ENCODE measurements at regions not wholly inside any gene's neighbourhood (a gene's known extent, or its start where the extent isn't known, plus 50 kb on each side); places are given as distances from the start of the nearest gene placed in this dataset.

DNA sequence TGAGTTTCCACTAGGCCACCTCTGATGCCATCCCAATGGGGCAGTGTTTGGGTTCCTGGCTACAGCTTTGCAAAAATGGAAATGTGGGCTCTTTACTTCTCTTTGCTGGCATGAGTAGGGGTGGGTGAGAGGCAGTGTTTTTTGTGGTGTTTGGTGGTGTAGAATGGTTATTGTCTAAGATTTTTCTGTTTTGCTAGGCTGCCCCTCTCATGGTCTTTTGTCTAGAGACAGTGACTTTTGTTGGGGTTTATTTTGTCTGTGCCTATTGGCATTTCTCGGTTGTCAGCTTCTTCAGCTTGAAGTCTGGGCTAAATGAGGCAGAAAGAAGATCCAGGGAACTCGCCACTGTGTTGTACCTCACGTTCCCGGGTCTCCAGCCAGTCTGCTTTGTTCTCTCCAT, 112.1 kb downstream of the CENPF start:
- peaks cover 0 to 3% (median 0%) of the 10 kb centered on the region in 3 donors for H3K27me3 ChIP-seq
- H3K9me3 ChIP-seq: no peaks in the 10 kb centered on the region
- H3K4me3 ChIP-seq: no peak overlapping the region
- H3K36me3 ChIP-seq: no peaks in the 10 kb centered on the region
- DNase-seq: no peak
- intact Hi-C loops (cut with DNase I): no loop called here
- WGBS, 2 donors: 87 to 88% methylated on average over 4 of the region's 4 CpGs
- TF ChIP-seq CTCF (IDR thresholded peaks at IDR 0.05) (no peak), EP300 (IDR thresholded peaks at IDR 0.05) (no peak), POLR2A (IDR thresholded peaks at IDR 0.05) (no peak), POLR2AphosphoS5 (IDR thresholded peaks at IDR 0.05) (no peak)
- H3K27ac ChIP-seq: no peak overlapping the region
- H3K4me1 ChIP-seq: no peaks in the 10 kb centered on the region

- H3K27ac ChIP-seq: no peak overlapping the region
- no peak for DNase-seq
- 57 to 63% methylated on average over 7 of the region's 7 CpGs for WGBS, 2 donors
- no peaks in the 10 kb centered on the region for H3K4me1 ChIP-seq
- peaks cover 0 to 3% (median 0%) of the 10 kb centered on the region in 3 donors for H3K27me3 ChIP-seq
- TF ChIP-seq POLR2AphosphoS5 (IDR thresholded peaks at IDR 0.05) (no peak), POLR2A (IDR thresholded peaks at IDR 0.05) (no peak), EP300 (IDR thresholded peaks at IDR 0.05) (no peak), CTCF (IDR thresholded peaks at IDR 0.05) (no peak)
- no peaks in the 10 kb centered on the region for H3K36me3 ChIP-seq
- no peaks in the 10 kb centered on the region for H3K9me3 ChIP-seq
- no peak overlapping the region for H3K4me3 ChIP-seq
- intact Hi-C loops (cut with DNase I): no loop called here
These were observed 114.4 kb downstream of the CENPF start for GRCh38 chr1:214717351-214717750.

DNA sequence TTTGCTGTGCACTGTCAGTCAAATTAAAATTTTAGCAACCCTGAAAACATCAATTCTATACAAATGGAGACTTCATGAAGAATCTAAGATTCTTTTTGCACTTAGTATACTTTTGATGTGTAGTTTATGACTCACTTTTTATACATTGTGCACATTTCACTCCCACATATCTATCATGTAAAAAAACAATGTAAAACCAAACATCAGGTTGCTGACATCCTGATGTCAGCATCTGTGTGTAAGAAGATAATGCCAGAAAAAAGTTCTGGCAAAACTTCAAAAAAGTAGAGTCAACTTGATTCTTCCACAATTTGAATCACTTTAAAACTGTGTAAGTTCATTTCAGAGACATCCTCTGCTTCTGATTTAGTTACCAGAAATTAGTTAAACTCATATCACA, 115.7 kb downstream of the CENPF start:
- no peak overlapping the region for H3K4me3 ChIP-seq
- intact Hi-C loops (cut with DNase I): no loop called here

GRCh38 chr1:214719207-214719606, 116.2 kb downstream of the CENPF start:
- no peak overlapping the region for H3K4me3 ChIP-seq
- WGBS, 2 donors: 74 to 75% methylated on average over 4 of the region's 4 CpGs
- peaks cover 0 to 3% (median 0%) of the 10 kb centered on the region in 3 donors for H3K27me3 ChIP-seq
- no peak overlapping the region for H3K27ac ChIP-seq
- no peaks in the 10 kb centered on the region for H3K9me3 ChIP-seq
- no peak for DNase-seq
- intact Hi-C loops (cut with DNase I): no loop called here
- H3K4me1 ChIP-seq: no peaks in the 10 kb centered on the region
- H3K36me3 ChIP-seq: no peaks in the 10 kb centered on the region
- TF ChIP-seq POLR2AphosphoS5 (IDR thresholded peaks at IDR 0.05) (no peak), POLR2A (IDR thresholded peaks at IDR 0.05) (no peak), CTCF (IDR thresholded peaks at IDR 0.05) (no peak), EP300 (IDR thresholded peaks at IDR 0.05) (no peak)

More for the DNA sequence above, 115.7 kb downstream of the CENPF start:
- peaks cover 0 to 3% (median 0%) of the 10 kb centered on the region in 3 donors for H3K27me3 ChIP-seq
- DNase-seq: no peak
- H3K9me3 ChIP-seq: no peaks in the 10 kb centered on the region
- H3K27ac ChIP-seq: no peak overlapping the region
- TF ChIP-seq CTCF (IDR thresholded peaks at IDR 0.05) (no peak), POLR2AphosphoS5 (IDR thresholded peaks at IDR 0.05) (no peak), POLR2A (IDR thresholded peaks at IDR 0.05) (no peak), EP300 (IDR thresholded peaks at IDR 0.05) (no peak)
- no peaks in the 10 kb centered on the region for H3K36me3 ChIP-seq
- no peaks in the 10 kb centered on the region for H3K4me1 ChIP-seq

DNA sequence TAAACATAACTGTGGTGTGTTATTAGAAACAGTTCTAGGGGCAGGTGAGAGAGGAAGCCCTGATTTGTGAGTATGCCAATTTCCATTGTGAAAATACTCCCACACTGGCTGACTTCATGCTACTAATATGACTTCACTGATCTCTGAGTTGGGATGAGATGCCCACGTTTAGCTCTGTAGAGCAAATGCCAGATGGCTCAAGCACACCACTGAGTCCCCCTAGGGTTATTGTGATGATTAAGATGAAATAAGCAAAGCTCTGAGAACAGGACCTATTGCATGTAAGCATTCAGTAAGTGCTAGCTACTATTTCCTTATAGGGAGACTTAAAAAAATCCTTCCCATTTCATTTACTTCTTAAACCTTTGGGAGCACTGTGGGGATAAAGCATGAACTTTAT, 117.6 kb downstream of the CENPF start:
- no peaks in the 10 kb centered on the region for H3K36me3 ChIP-seq
- H3K4me3 ChIP-seq: no peak overlapping the region
- DNase-seq: no peak
- intact Hi-C loops (cut with DNase I): no loop called here
- no peak overlapping the region for H3K27ac ChIP-seq
- H3K9me3 ChIP-seq: no peaks in the 10 kb centered on the region
- TF ChIP-seq EP300 (IDR thresholded peaks at IDR 0.05) (no peak), POLR2A (IDR thresholded peaks at IDR 0.05) (no peak), CTCF (IDR thresholded peaks at IDR 0.05) (no peak), POLR2AphosphoS5 (IDR thresholded peaks at IDR 0.05) (no peak)
- no peaks in the 10 kb centered on the region for H3K27me3 ChIP-seq
- H3K4me1 ChIP-seq: no peaks in the 10 kb centered on the region
- 48 to 62% methylated on average over 1 of the region's 1 CpG for WGBS, 2 donors

Measured in sigmoid colon (tissue), 6 donors.